ENCODE measurements at regions not wholly inside any gene's neighbourhood (a gene's known extent, or its start where the extent isn't known, plus 50 kb on each side); places are given as distances from the start of the nearest gene placed in this dataset.
"Not testable (repeated sequence)": the region's sequence is repeated elsewhere in the genome, so short reads cannot be mapped to it uniquely, and the experiment has no call there.

GRCh38 chr3:118781232-118781631 is 253.4 kb downstream of the IGSF11 start:
- no peak for DNase-seq

- no peak for DNase-seq
Measured at GRCh38 chr3:118781839-118782238, 252.8 kb downstream of the IGSF11 start.

- DNase-seq: no peak
Measured at GRCh38 chr3:118782755-118783202, 251.9 kb downstream of the IGSF11 start.

GRCh38 chr3:118785415-118785814 is 249.2 kb downstream of the IGSF11 start:
- no peak for DNase-seq

- no peak for DNase-seq
Measured at GRCh38 chr3:118791246-118791645, 243.4 kb downstream of the IGSF11 start.

GRCh38 chr3:118792191-118792590 is 242.5 kb downstream of the IGSF11 start:
- DNase-seq: no peak

DNA sequence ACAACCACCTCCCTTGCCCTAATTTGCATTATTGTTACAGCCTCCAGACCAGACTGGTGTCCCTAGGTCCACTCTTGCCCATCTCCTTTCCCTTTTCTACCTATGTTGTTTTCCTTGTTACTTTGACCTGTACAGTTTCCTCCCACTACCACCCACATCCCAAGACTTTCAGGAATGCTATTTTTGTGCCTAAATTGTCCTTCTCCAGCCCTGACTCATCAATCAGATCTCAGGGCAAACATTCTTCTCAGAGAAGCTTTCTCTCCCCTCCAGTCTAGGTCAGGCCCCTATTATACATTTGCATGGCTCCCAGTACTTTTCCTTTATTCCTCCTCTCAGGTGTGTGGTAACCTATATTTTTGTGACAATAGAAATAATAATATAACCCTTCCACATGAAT is 241.5 kb downstream of the IGSF11 start:
- DNase-seq: no peak

- DNase-seq: no peak
Measured at GRCh38 chr3:118799303-118799702, 235.3 kb downstream of the IGSF11 start.

GRCh38 chr3:118801899-118802298 is 232.7 kb downstream of the IGSF11 start:
- no peak for DNase-seq

DNA sequence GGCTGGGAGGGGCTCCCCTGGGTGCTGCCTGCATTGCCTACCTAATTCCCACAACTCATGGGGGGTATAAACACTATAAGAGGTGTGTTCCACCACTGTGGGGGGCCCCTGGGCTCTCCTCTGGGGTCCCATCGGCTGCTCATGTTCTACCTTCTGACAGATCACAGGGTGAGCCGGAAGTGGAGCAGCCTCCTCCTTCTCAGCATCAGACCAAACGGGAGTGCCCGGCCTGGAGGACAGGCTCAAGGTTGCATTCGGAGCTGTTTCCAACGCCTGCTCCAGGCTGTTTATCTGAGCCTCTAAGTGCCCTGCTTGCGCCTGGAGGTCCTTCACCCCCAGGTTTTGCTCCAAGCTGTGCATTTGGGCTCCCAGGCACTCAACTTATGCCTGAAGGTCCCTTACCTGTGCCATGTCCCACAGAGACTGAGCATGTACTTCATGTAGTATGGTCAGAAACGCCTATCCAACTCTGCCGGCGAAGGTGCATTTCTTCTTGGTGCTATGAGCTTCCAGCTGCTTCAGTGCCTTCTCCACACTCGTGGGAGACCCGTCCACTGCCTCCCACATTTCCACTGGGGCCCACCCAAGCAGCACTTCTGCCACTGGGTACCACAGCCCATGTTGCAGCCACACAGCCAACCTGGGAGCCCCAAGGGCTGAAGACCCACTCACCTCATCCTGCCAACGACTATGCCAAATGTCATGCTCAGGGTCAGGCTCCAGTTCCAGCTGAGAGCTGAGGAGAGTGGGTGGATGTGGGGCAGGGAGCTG is 232.1 kb downstream of the IGSF11 start:
- DNase-seq: no peak

GRCh38 chr3:118803096-118803476 is 231.6 kb downstream of the IGSF11 start:
- no peak for DNase-seq

DNA sequence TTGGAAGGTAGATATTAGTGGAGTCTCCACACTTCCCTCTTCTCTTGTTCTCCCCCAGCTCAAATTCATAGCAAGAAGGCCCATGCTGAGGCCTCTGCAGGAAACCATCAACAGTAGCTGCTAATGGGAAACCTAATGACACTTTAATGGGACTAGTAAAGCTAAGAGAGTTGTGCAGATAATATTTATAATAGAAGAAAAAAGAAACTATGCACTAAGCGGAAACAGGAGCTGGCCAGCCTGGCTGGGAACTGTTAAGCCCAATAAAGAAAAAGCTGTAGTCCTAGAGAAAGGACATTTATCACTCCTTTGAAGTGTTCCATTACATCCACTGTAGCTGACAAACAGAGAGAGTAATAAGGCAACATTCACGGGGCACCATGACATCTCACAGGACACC is 229.6 kb downstream of the IGSF11 start:
- DNase-seq: no peak

GRCh38 chr3:118806423-118806822 is 228.2 kb downstream of the IGSF11 start:
- DNase-seq: no peak

DNA sequence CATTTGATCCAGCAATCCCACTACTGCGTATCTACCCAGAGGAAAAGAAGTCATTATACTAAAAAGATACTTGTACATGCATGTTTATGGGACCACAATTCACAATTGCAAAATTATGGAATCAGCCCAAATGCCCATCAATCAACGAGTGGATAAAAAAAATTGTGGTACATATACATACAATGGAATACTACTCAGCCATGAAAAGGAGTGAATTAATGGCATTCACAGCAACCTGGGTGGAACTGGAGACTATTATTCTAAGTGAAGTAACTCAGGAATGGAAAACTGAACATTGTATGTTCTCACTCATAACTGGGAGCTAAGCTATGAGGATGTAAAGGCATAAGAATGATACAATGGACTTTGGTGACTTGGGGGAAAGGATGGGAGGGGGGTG is 227.3 kb downstream of the IGSF11 start:
- not testable (repeated sequence) for DNase-seq

GRCh38 chr3:118808723-118809122 is 225.9 kb downstream of the IGSF11 start:
- no peak for DNase-seq

DNA sequence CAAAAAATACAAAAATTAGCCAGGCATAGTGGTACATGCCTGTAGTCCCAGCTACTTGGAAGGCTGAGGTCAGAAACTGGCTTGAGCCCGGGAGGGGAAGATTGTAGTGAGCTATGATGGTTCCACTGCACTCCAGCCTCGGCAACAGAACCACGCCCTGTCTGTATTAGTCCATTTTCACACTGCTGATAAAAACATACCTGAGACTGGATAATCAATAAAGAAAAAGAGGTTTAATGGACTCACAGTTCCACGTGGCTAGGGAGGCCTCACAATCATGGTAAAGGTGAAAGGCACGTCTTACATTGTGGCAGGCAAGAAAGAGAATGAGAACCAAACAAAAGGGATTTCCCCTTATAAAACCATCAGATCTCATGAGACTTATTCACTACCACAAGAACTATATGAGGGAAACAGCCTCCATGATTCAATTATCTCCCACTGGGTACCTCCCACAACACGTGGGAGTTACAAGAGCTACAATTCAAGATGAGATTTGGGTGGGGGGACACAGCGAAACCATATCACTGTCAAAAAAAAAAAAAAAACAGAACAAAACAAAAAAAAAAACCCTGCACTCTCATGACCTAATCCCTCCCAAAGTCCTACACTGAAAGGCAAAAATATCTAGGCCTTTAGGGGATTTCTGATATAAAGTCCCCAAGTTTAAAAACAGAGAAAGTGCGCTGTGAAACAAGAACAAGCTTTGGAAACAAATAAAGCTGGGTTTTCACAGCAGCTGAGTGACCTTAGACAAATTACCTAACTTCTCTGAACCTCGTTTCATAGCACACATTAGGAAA is 224.7 kb downstream of the IGSF11 start:
- no peak for DNase-seq

GRCh38 chr3:118810499-118811035 is 224.1 kb downstream of the IGSF11 start:
- DNase-seq: no peak

DNA sequence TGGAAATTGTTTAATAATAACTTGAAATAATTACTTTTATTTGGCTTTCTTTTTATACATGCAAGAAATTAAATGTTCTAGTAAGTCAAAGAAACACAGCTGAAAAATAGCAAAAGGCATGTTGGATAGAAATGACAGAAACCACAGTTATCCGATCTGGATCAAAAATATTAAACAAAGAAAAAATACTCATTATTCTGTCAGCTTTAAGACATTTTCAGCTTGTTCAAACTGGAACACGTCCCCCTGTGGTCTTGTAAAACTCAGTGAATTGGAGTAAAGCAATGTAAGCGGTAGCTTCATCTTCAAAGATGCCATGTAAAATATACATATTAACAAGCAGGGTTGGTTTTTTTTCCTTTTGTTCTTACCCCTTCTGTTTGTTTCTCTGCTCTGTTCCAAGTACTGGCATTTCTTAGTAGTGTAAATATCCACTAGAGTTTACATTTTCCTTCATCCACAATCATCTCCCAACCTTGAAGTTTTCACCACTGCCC is 223.4 kb downstream of the IGSF11 start:
- DNase-seq: no peak

- DNase-seq: no peak
Measured at GRCh38 chr3:118813472-118813871, 221.2 kb downstream of the IGSF11 start.

DNA sequence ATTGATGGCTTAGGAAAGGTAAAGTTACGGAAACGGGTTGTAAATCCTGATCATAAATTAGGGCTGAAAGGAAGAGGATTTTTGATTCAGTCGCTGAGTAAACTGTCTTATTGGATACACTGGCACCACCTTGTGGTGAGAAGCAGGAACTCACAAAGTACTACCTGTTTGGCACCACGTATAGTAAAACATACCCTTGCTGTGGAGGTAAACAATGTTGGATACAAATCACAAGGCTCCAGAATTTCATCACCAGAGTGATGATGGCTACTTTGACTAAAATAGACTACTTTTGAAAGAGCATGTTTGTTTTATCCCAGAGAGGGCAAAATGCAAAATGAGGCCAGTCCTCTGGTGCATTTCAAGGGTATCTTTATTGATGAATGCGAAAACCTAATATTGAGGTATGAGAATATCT is 216.9 kb downstream of the IGSF11 start:
- peak; percentile 65 for DNase-seq

DNA sequence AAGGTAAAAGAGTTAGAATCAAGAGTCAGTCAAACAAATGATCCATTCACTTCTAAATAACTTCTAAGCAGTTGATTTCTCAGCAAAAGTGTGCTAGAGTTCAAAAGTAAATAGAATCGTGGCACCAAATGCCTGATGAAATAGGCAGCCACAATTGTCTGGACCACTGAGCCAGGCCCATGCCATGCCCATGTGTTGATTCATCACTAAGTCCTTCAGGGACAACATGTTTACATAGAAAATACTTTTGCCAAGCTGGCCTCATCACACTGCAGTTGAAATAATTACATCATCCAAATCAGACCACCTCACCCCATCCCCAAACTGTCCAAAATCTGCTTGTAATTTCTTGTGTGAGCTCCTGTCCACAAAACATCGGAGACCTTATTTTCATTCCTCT is 216.3 kb downstream of the IGSF11 start:
- DNase-seq: no peak

GRCh38 chr3:118823626-118824025 is 211.0 kb downstream of the IGSF11 start:
- DNase-seq: no peak

- DNase-seq: no peak
Measured at GRCh38 chr3:118827446-118827845, 207.2 kb downstream of the IGSF11 start.

Measured in left kidney (tissue), 1 donor.